ENCODE measurements at regions not wholly inside any gene's neighbourhood (a gene's known extent, or its start where the extent isn't known, plus 50 kb on each side); places are given as distances from the start of the nearest gene placed in this dataset.
A peak's percentile ranks its signal among the peaks of the same experiment; 100 is the strongest.

GRCh38 chr12:105831372-105831771, 307.4 kb downstream of the NUAK1 start:
- TF ChIP-seq GATA1 (IDR thresholded peaks at IDR 0.05; ENCODE audit: low read depth, low read length) = no peak
- TF ChIP-seq POLR2A (IDR thresholded peaks at IDR 0.05; ENCODE audit: low read length) = no peak
- DNase-seq = no peak

- DNase-seq = no peak
- TF ChIP-seq POLR2A (IDR thresholded peaks at IDR 0.05; ENCODE audit: low read length) = no peak
- no peak for TF ChIP-seq GATA1 (IDR thresholded peaks at IDR 0.05; ENCODE audit: low read depth, low read length)
Measured at GRCh38 chr12:105832021-105832420, 306.7 kb downstream of the NUAK1 start.

GRCh38 chr12:105832806-105833205, 305.9 kb downstream of the NUAK1 start:
- TF ChIP-seq POLR2A (IDR thresholded peaks at IDR 0.05; ENCODE audit: low read length) (no peak), GATA1 (IDR thresholded peaks at IDR 0.05; ENCODE audit: low read depth, low read length) (no peak)
- DNase-seq = no peak

GRCh38 chr12:105834496-105834895, 304.3 kb downstream of the NUAK1 start:
- no peak for TF ChIP-seq GATA1 (IDR thresholded peaks at IDR 0.05; ENCODE audit: low read depth, low read length)
- TF ChIP-seq POLR2A (IDR thresholded peaks at IDR 0.05; ENCODE audit: low read length) = no peak
- DNase-seq = no peak

GRCh38 chr12:105835580-105836241, 303.0 kb downstream of the NUAK1 start:
- TF ChIP-seq POLR2A (IDR thresholded peaks at IDR 0.05; ENCODE audit: low read length) (no peak), GATA1 (IDR thresholded peaks at IDR 0.05; ENCODE audit: low read depth, low read length) (no peak)
- no peak for DNase-seq

- DNase-seq = no peak
- no peak for TF ChIP-seq GATA1 (IDR thresholded peaks at IDR 0.05; ENCODE audit: low read depth, low read length)
- TF ChIP-seq POLR2A (IDR thresholded peaks at IDR 0.05; ENCODE audit: low read length) = no peak
Measured at GRCh38 chr12:105836242-105836622, 302.5 kb downstream of the NUAK1 start.

- TF ChIP-seq GATA1 (IDR thresholded peaks at IDR 0.05; ENCODE audit: low read depth, low read length) = no peak
- no peak for DNase-seq
Measured at GRCh38 chr12:105839629-105840127, 299.1 kb downstream of the NUAK1 start.

- peak; percentile 53 to 61 for DNase-seq
- TF ChIP-seq POLR2A (IDR thresholded peaks at IDR 0.05; ENCODE audit: low read length) (no peak), GATA1 (IDR thresholded peaks at IDR 0.05; ENCODE audit: low read depth, low read length) (no peak)
Measured at GRCh38 chr12:105840384-105840783, 298.4 kb downstream of the NUAK1 start.

- TF ChIP-seq GATA1 (IDR thresholded peaks at IDR 0.05; ENCODE audit: low read depth, low read length) (no peak), POLR2A (IDR thresholded peaks at IDR 0.05; ENCODE audit: low read length) (no peak)
- no peak for DNase-seq
Measured at GRCh38 chr12:105841840-105842239, 296.9 kb downstream of the NUAK1 start.

- no peak for TF ChIP-seq GATA1 (IDR thresholded peaks at IDR 0.05; ENCODE audit: low read depth, low read length)
- no peak for TF ChIP-seq POLR2A (IDR thresholded peaks at IDR 0.05; ENCODE audit: low read length)
- DNase-seq = no peak
Measured at GRCh38 chr12:105843561-105843960, 295.2 kb downstream of the NUAK1 start.

GRCh38 chr12:105843986-105844760, 294.6 kb downstream of the NUAK1 start:
- TF ChIP-seq POLR2A (IDR thresholded peaks at IDR 0.05; ENCODE audit: low read length) (no peak), GATA1 (IDR thresholded peaks at IDR 0.05; ENCODE audit: low read depth, low read length) (no peak)
- DNase-seq = no peak

GRCh38 chr12:105846331-105846730, 292.4 kb downstream of the NUAK1 start:
- DNase-seq = no peak
- TF ChIP-seq POLR2A (IDR thresholded peaks at IDR 0.05; ENCODE audit: low read length) = no peak

- TF ChIP-seq POLR2A (IDR thresholded peaks at IDR 0.05; ENCODE audit: low read length) = no peak
- TF ChIP-seq GATA1 (IDR thresholded peaks at IDR 0.05; ENCODE audit: low read depth, low read length) = no peak
- DNase-seq = no peak
Measured at GRCh38 chr12:105847068-105847467, 291.7 kb downstream of the NUAK1 start.

- TF ChIP-seq GATA1 (IDR thresholded peaks at IDR 0.05; ENCODE audit: low read depth, low read length) = no peak
- no peak for DNase-seq
Measured at GRCh38 chr12:105848286-105848685, 290.5 kb downstream of the NUAK1 start.

All from erythroblast (primary cell).